ENCODE measurements at regions not wholly inside any gene's neighbourhood (a gene's known extent, or its start where the extent isn't known, plus 50 kb on each side); places are given as distances from the start of the nearest gene placed in this dataset.

GRCh38 chr10:46226232-46226631 is 60.6 kb upstream of the ANTXRL start:
- TF ChIP-seq POLR2AphosphoS5 (IDR thresholded peaks at IDR 0.05; ENCODE audit: low read depth) (no peak), EZH2phosphoT487 (IDR thresholded peaks at IDR 0.05; ENCODE audit: unreplicated experiment) (no peak), EZH2 (IDR thresholded peaks at IDR 0.05; ENCODE audit: low read depth, unreplicated experiment) (no peak), CREB1 (CRISPR knock-in tag; IDR thresholded peaks at IDR 0.05; ENCODE audit: low read depth) (no peak), JUNB (IDR thresholded peaks at IDR 0.05; ENCODE audit: unreplicated experiment) (no peak)
- TF ChIP-seq, protein P1, sequence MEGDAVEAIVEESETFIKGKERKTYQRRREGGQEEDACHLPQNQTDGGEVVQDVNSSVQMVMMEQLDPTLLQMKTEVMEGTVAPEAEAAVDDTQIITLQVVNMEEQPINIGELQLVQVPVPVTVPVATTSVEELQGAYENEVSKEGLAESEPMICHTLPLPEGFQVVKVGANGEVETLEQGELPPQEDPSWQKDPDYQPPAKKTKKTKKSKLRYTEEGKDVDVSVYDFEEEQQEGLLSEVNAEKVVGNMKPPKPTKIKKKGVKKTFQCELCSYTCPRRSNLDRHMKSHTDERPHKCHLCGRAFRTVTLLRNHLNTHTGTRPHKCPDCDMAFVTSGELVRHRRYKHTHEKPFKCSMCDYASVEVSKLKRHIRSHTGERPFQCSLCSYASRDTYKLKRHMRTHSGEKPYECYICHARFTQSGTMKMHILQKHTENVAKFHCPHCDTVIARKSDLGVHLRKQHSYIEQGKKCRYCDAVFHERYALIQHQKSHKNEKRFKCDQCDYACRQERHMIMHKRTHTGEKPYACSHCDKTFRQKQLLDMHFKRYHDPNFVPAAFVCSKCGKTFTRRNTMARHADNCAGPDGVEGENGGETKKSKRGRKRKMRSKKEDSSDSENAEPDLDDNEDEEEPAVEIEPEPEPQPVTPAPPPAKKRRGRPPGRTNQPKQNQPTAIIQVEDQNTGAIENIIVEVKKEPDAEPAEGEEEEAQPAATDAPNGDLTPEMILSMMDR (conservative IDR thresholded peaks at IDR 0.05; ENCODE audit: low read depth in 2 of 2), result no peak; a peak in 1 of 4 replicates

Data from GM23338 (cell line).